GM23338 (cell line): ENCODE measurements at regions not wholly inside any gene's neighbourhood (a gene's known extent, or its start where the extent isn't known, plus 50 kb on each side); places are given as distances from the start of the nearest gene placed in this dataset.

Experiments used
- ATAC-seq: fragments of 200-7000 bp; cut with Tn5 transposase; 3 replicates; pipeline ENCODE4 v1.9.1; 2020
- DNase-seq: peaks from one replicate; pipeline ENCODE4 v3.0.0-alpha.2; 2015; ENCODE audit warnings: low spot score
- H2AFZ ChIP-seq: fragments of 200-600 bp; sonication (generic); 2 replicates; pipeline ENCODE4 v1.8.0; 2016; ENCODE audit warnings: antibody characterized with exemption, mild to moderate bottlenecking, moderate library complexity
- H3F3A ChIP-seq: fragments of 200-600 bp; sonication (generic); replicated peaks from 2 replicates; pipeline ENCODE4 v1.8.0; 2017; ENCODE audit warnings: antibody characterized with exemption, mixed run types, low read depth
- H3K27ac ChIP-seq: fragments of 200-600 bp; sonication (generic); 2 replicates; pipeline ENCODE4 v1.6.1; 2016; ENCODE audit warnings: low read depth
- H3K27me3 ChIP-seq: fragments of 200-600 bp; sonication (generic); 2 replicates; pipeline ENCODE4 v1.8.0; 2016; ENCODE audit warnings: mild to moderate bottlenecking, mixed run types, moderate library complexity; ENCODE audit not compliant: insufficient read depth
- H3K36me3 ChIP-seq: fragments of 200-600 bp; sonication (generic); 2 replicates; pipeline ENCODE4 v1.8.0; 2016; ENCODE audit warnings: mild to moderate bottlenecking; ENCODE audit not compliant: insufficient read depth
- H3K4me1 ChIP-seq: fragments of 200-600 bp; sonication (generic); 2 replicates; pipeline ENCODE4 v1.8.0; 2016; ENCODE audit warnings: mild to moderate bottlenecking, moderate library complexity; ENCODE audit not compliant: insufficient read depth
- H3K4me2 ChIP-seq: fragments of 200-600 bp; sonication (generic); 2 replicates; pipeline ENCODE4 v1.7.1; 2017; ENCODE audit warnings: mixed run types
- H3K4me3 ChIP-seq: fragments of 200-600 bp; sonication (generic); 2 replicates; pipeline ENCODE4 v1.6.1; 2016; ENCODE audit warnings: mixed run types
- H3K79me2 ChIP-seq: fragments of 200-600 bp; sonication (generic); replicated peaks from 2 replicates; pipeline ENCODE4 v1.8.0; 2017; ENCODE audit warnings: mild to moderate bottlenecking; ENCODE audit not compliant: insufficient read depth
- H3K9me2 ChIP-seq: fragments of 200-600 bp; sonication (generic); 2 replicates; pipeline ENCODE4 v1.8.0; 2017; ENCODE audit not compliant: insufficient read depth
- H4K20me1 ChIP-seq: fragments of 200-600 bp; sonication (generic); replicated peaks from 2 replicates; pipeline ENCODE4 v1.8.0; 2017; ENCODE audit warnings: mild to moderate bottlenecking; ENCODE audit not compliant: insufficient read depth
- H3K27ac Mint-ChIP-seq: 2 replicates; pipeline ENCODE4 v1.8.0; 2020; ENCODE audit warnings: inconsistent platforms, mild to moderate bottlenecking, moderate library complexity, mixed read lengths
- H3K27me3 Mint-ChIP-seq: 3 replicates; pipeline ENCODE4 v1.8.0; 2022; ENCODE audit warnings: low read depth, mild to moderate bottlenecking, moderate library complexity, mixed read lengths, inconsistent platforms; ENCODE audit not compliant: insufficient read depth, poor library complexity
- H3K36me3 Mint-ChIP-seq: 3 replicates; pipeline ENCODE4 v1.8.0; 2021; ENCODE audit warnings: low read depth, mild to moderate bottlenecking, inconsistent platforms, moderate library complexity, mixed read lengths
- H3K4me1 Mint-ChIP-seq: 3 replicates; pipeline ENCODE4 v1.8.0; 2020; ENCODE audit warnings: mild to moderate bottlenecking, inconsistent platforms, mixed read lengths
- H3K4me3 Mint-ChIP-seq: 3 replicates; pipeline ENCODE4 v1.8.0; 2021; ENCODE audit warnings: moderate library complexity, mild to moderate bottlenecking, inconsistent platforms, mixed read lengths
- H3K9me3 Mint-ChIP-seq: 3 replicates; pipeline ENCODE4 v1.8.0; 2020; ENCODE audit warnings: moderate library complexity, mild to moderate bottlenecking, inconsistent platforms, mixed read lengths
- CREB1 ChIP-seq: fragments of 250-450 bp; sonication (Bioruptor Pico); IDR thresholded peaks from 2 replicates; pipeline ENCODE4 v1.5.0; 2020; ENCODE audit warnings: low read depth, mild to moderate bottlenecking, moderate library complexity
- EZH2 ChIP-seq: fragments of 200-600 bp; sonication (generic); IDR thresholded peaks from one replicate; pipeline ENCODE4 v1.8.0; 2017; ENCODE audit warnings: antibody characterized with exemption, mild to moderate bottlenecking, low read depth; ENCODE audit not compliant: unreplicated experiment
- EZH2phosphoT487 ChIP-seq: fragments of 200-600 bp; sonication (generic); IDR thresholded peaks from one replicate; pipeline ENCODE4 v1.8.1; 2018; ENCODE audit warnings: antibody characterized with exemption; ENCODE audit not compliant: unreplicated experiment
- JUNB ChIP-seq: IDR thresholded peaks from one replicate; pipeline ENCODE4 v1.6.1; 2016; ENCODE audit warnings: antibody characterized with exemption; ENCODE audit not compliant: unreplicated experiment
- NANOG ChIP-seq: IDR thresholded peaks from 2 replicates; pipeline ENCODE4 v1.6.1; 2016; ENCODE audit warnings: antibody characterized with exemption, borderline replicate concordance
- POLR2AphosphoS5 ChIP-seq: IDR thresholded peaks from 2 replicates; pipeline ENCODE4 v1.6.1; 2016; ENCODE audit warnings: antibody characterized with exemption, low read depth
- STAT1 ChIP-seq: IDR thresholded peaks from one replicate; pipeline ENCODE4 v1.6.1; 2016; ENCODE audit warnings: antibody characterized with exemption; ENCODE audit not compliant: unreplicated experiment
- ZNF114 ChIP-seq: fragments of 250-450 bp; sonication (Bioruptor Pico); IDR thresholded peaks from 2 replicates; pipeline ENCODE4 v1.5.0; 2020; ENCODE audit warnings: mild to moderate bottlenecking, moderate library complexity
- ZNF331 ChIP-seq: fragments of 250-450 bp; sonication (Bioruptor Pico); IDR thresholded peaks from 2 replicates; pipeline ENCODE4 v1.5.0; 2020; ENCODE audit warnings: low read depth, mild to moderate bottlenecking, moderate library complexity
- ZNF462 ChIP-seq: fragments of 250-450 bp; sonication (Bioruptor Pico); IDR thresholded peaks from 2 replicates; pipeline ENCODE4 v1.5.0; 2020; ENCODE audit warnings: mild to moderate bottlenecking, moderate library complexity
- TF ChIP-seq, protein P1 (sequence below): IDR thresholded peaks from 2 replicates; pipeline ENCODE4 v1.6.1; 2016; ENCODE audit warnings: antibody characterized with exemption
- TF ChIP-seq, protein P2 (sequence below), 2 experiments: fragments of 200-600 bp in 1 of 2; sonication (generic) in 1 of 2; conservative IDR thresholded peaks; 2 replicates each; pipeline versions ENCODE4 v1.5.1 to v1.6.1; 2016 to 2017; ENCODE audit warnings: antibody characterized with exemption in 2 of 2, low read depth in 2 of 2, mild to moderate bottlenecking in 2 of 2, moderate library complexity in 1 of 2
- TF ChIP-seq, protein P3 (sequence below): IDR thresholded peaks from one replicate; pipeline ENCODE4 v1.6.1; 2018; ENCODE audit warnings: antibody characterized with exemption; ENCODE audit not compliant: unreplicated experiment

- H3K27ac ChIP-seq: no peak overlapping the region
- Mint-ChIP-seq H3K4me1 (peaks cover 15% of the 10 kb centered on the region), H3K4me3 (no peak overlapping the region), H3K36me3 (no peaks in the 10 kb centered on the region), H3K9me3 (no peaks in the 10 kb centered on the region), H3K27ac (no peak overlapping the region; the same call in 1 of the 2 replicates), H3K27me3 (no peaks in the 10 kb centered on the region)
- H3K79me2 ChIP-seq: no peaks in the 10 kb centered on the region
- H2AFZ ChIP-seq: no peak overlapping the region
- H4K20me1 ChIP-seq: no peaks in the 10 kb centered on the region
- 0 out of 2 replicates have a peak, but pooled peaks cover 8% of the 10 kb centered on the region for H3K4me1 ChIP-seq
- no peak for ATAC-seq
- TF ChIP-seq JUNB (no peak), STAT1 (no peak), CREB1 (CRISPR knock-in tag) (no peak), NANOG (no peak), ZNF331 (no peak), ZNF462 (CRISPR knock-in tag) (no peak), EZH2 (no peak), EZH2phosphoT487 (no peak), ZNF114 (no peak), POLR2AphosphoS5 (no peak)
- TF ChIP-seq, protein P1, sequence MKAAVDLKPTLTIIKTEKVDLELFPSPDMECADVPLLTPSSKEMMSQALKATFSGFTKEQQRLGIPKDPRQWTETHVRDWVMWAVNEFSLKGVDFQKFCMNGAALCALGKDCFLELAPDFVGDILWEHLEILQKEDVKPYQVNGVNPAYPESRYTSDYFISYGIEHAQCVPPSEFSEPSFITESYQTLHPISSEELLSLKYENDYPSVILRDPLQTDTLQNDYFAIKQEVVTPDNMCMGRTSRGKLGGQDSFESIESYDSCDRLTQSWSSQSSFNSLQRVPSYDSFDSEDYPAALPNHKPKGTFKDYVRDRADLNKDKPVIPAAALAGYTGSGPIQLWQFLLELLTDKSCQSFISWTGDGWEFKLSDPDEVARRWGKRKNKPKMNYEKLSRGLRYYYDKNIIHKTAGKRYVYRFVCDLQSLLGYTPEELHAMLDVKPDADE: no peak
- TF ChIP-seq, protein P2, sequence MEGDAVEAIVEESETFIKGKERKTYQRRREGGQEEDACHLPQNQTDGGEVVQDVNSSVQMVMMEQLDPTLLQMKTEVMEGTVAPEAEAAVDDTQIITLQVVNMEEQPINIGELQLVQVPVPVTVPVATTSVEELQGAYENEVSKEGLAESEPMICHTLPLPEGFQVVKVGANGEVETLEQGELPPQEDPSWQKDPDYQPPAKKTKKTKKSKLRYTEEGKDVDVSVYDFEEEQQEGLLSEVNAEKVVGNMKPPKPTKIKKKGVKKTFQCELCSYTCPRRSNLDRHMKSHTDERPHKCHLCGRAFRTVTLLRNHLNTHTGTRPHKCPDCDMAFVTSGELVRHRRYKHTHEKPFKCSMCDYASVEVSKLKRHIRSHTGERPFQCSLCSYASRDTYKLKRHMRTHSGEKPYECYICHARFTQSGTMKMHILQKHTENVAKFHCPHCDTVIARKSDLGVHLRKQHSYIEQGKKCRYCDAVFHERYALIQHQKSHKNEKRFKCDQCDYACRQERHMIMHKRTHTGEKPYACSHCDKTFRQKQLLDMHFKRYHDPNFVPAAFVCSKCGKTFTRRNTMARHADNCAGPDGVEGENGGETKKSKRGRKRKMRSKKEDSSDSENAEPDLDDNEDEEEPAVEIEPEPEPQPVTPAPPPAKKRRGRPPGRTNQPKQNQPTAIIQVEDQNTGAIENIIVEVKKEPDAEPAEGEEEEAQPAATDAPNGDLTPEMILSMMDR (conservative IDR thresholded peaks at IDR 0.05; ENCODE audit: low read depth in 2 of 2): no peak
- TF ChIP-seq, protein P3, sequence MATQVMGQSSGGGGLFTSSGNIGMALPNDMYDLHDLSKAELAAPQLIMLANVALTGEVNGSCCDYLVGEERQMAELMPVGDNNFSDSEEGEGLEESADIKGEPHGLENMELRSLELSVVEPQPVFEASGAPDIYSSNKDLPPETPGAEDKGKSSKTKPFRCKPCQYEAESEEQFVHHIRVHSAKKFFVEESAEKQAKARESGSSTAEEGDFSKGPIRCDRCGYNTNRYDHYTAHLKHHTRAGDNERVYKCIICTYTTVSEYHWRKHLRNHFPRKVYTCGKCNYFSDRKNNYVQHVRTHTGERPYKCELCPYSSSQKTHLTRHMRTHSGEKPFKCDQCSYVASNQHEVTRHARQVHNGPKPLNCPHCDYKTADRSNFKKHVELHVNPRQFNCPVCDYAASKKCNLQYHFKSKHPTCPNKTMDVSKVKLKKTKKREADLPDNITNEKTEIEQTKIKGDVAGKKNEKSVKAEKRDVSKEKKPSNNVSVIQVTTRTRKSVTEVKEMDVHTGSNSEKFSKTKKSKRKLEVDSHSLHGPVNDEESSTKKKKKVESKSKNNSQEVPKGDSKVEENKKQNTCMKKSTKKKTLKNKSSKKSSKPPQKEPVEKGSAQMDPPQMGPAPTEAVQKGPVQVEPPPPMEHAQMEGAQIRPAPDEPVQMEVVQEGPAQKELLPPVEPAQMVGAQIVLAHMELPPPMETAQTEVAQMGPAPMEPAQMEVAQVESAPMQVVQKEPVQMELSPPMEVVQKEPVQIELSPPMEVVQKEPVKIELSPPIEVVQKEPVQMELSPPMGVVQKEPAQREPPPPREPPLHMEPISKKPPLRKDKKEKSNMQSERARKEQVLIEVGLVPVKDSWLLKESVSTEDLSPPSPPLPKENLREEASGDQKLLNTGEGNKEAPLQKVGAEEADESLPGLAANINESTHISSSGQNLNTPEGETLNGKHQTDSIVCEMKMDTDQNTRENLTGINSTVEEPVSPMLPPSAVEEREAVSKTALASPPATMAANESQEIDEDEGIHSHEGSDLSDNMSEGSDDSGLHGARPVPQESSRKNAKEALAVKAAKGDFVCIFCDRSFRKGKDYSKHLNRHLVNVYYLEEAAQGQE: no peak
- no peak overlapping the region for H3K4me3 ChIP-seq
- no peaks in the 10 kb centered on the region for H3K27me3 ChIP-seq
- DNase-seq: no peak
- no peaks in the 10 kb centered on the region for H3K36me3 ChIP-seq
- no peak overlapping the region for H3K4me2 ChIP-seq
- no peaks in the 10 kb centered on the region for H3K9me2 ChIP-seq
- no peaks in the 10 kb centered on the region for H3F3A ChIP-seq
Observed at GRCh38 chr14:29037411-29037810, 270.8 kb downstream of the FOXG1 start.
